K562 (cell line): ENCODE measurements at regions not wholly inside any gene's neighbourhood (a gene's known extent, or its start where the extent isn't known, plus 50 kb on each side); places are given as distances from the start of the nearest gene placed in this dataset.

Experiments
- BDP1 ChIP-seq: IDR thresholded peaks from 3 replicates; pipeline ENCODE4 v1.6.1; 2011; ENCODE audit not compliant: insufficient read length, insufficient read depth
- EP300 ChIP-seq: IDR thresholded peaks from 2 replicates; pipeline ENCODE4 v1.6.1; 2012; ENCODE audit warnings: low read length, improper control_type of control experiment
- ERF ChIP-seq: fragments of 450-650 bp; formaldehyde crosslinking; IDR thresholded peaks from 2 replicates; pipeline ENCODE4 v1.4.0; 2020; ENCODE audit warnings: mild to moderate bottlenecking, mixed read lengths
- GABPA ChIP-seq: fragments of 200-800 bp; sonication (Bioruptor generic); conservative IDR thresholded peaks from 2 replicates; pipeline ENCODE4 v1.6.1; 2016; ENCODE audit warnings: low read depth, missing genetic modification characterization, missing compliant biosample characterization
- NFRKB ChIP-seq: fragments of 450-650 bp; IDR thresholded peaks from 2 replicates; pipeline ENCODE4 v1.6.1; 2016; ENCODE audit warnings: low read depth
- ZEB2 ChIP-seq: fragments of 450-650 bp; IDR thresholded peaks from 2 replicates; pipeline ENCODE4 v1.6.1; 2016
- ZNF717 ChIP-seq: fragments of 250-450 bp; sonication (Bioruptor Pico); IDR thresholded peaks from 2 replicates; pipeline ENCODE4 v1.5.0; 2021
- TF ChIP-seq, protein P1 (sequence below): sonication (generic); formaldehyde crosslinking; IDR thresholded peaks from 2 replicates; pipeline ENCODE4 v1.9.0; 2022; ENCODE audit warnings: mild to moderate bottlenecking, missing genetic modification reagents
- TF ChIP-seq, protein P2 (sequence below), 3 experiments: IDR thresholded peaks in 2 of 3; conservative IDR thresholded peaks in 1 of 3; 2 replicates each; pipeline ENCODE4 v1.5.1; 2011 to 2012; ENCODE audit warnings: low read length in 3 of 3, mild to moderate bottlenecking in 3 of 3, control low read depth in 2 of 3, improper control_type of control experiment in 1 of 3, inconsistent platforms in 1 of 3, low read depth in 1 of 3, mixed read lengths in 1 of 3, moderate library complexity in 1 of 3; ENCODE audit not compliant: insufficient read depth in 2 of 3
- TF ChIP-seq, protein P3 (sequence below), 2 experiments: fragments of 450-650 bp; formaldehyde crosslinking in 1 of 2; IDR thresholded peaks; 2 replicates each; pipeline versions ENCODE4 v1.4.0 to v1.6.1; 2014 to 2020; ENCODE audit warnings: mild to moderate bottlenecking in 2 of 2, borderline replicate concordance in 1 of 2, low read depth in 1 of 2
- TF ChIP-seq, protein P4 (sequence below): fragments of 450-650 bp; IDR thresholded peaks from 2 replicates; pipeline ENCODE4 v1.7.0; 2016; ENCODE audit warnings: borderline replicate concordance
- TF ChIP-seq, protein P5 (sequence below): fragments of 250-450 bp; sonication (Bioruptor Pico); IDR thresholded peaks from 2 replicates; pipeline ENCODE4 v1.4.0; 2020; ENCODE audit warnings: mild to moderate bottlenecking, moderate library complexity

DNA sequence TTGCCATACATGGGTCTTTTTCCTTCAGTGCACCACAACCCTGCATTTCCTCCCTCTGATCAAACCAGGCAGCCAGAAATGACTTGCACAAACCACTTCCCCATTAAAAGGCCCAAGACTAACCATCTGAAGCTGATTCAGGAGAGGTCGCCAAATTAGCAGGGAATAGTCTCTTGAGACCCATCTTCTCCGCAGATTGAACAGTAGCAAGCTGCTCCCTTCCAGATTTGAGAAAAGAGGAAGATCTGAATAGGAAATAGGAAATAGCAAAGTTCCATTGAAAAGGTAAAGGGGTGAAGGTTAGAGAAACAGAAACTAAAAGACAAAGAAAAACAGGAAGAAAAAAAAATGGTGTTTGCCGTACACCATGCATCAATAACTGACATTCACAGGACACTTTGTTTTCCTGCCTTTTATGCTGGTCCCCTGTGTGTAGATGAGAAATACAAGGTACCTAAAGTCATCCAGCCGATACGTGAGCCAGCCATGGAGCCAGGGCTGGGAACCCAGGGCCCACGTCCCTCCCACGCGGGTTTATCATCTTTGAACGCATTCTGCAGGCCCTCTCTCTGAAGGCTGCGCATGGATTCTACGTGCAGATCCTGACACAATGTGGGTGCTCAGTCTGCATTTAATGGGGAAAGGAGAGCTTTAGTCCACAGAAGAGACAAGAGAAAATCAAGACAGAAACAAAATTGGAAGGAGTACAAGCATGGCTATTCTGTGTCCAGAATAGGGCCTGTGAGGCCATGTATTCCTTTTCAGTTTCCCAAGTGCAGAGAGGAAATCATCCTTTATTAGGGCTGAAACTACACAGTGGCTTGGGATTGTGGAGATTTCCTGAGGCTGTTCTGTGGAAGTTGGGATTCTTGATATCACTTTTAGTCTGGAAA lies 268.4 kb upstream of the NPVF start (continued):
- TF ChIP-seq GABPA: no peak
- TF ChIP-seq ZEB2: no peak
- TF ChIP-seq BDP1: no peak
- TF ChIP-seq NFRKB: 0 out of 2 replicates have a peak, but pooled peaks have one; percentile 63
- TF ChIP-seq, protein P1, sequence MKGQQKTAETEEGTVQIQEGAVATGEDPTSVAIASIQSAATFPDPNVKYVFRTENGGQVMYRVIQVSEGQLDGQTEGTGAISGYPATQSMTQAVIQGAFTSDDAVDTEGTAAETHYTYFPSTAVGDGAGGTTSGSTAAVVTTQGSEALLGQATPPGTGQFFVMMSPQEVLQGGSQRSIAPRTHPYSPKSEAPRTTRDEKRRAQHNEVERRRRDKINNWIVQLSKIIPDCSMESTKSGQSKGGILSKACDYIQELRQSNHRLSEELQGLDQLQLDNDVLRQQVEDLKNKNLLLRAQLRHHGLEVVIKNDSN (CRISPR knock-in tag): no peak
- TF ChIP-seq, protein P2, sequence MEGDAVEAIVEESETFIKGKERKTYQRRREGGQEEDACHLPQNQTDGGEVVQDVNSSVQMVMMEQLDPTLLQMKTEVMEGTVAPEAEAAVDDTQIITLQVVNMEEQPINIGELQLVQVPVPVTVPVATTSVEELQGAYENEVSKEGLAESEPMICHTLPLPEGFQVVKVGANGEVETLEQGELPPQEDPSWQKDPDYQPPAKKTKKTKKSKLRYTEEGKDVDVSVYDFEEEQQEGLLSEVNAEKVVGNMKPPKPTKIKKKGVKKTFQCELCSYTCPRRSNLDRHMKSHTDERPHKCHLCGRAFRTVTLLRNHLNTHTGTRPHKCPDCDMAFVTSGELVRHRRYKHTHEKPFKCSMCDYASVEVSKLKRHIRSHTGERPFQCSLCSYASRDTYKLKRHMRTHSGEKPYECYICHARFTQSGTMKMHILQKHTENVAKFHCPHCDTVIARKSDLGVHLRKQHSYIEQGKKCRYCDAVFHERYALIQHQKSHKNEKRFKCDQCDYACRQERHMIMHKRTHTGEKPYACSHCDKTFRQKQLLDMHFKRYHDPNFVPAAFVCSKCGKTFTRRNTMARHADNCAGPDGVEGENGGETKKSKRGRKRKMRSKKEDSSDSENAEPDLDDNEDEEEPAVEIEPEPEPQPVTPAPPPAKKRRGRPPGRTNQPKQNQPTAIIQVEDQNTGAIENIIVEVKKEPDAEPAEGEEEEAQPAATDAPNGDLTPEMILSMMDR (IDR thresholded peaks at IDR 0.05 in 2 of 3, conservative IDR thresholded peaks at IDR 0.05 in 1 of 3; ENCODE audit: insufficient read depth in 2 of 3, low read depth in 1 of 3, low read length in 3 of 3): 0 out of 6 replicates have a peak, but pooled peaks of 1 of the 3 experiments have one; percentile 9
- no peak for TF ChIP-seq ZNF717 (CRISPR knock-in tag)
- TF ChIP-seq, protein P3, sequence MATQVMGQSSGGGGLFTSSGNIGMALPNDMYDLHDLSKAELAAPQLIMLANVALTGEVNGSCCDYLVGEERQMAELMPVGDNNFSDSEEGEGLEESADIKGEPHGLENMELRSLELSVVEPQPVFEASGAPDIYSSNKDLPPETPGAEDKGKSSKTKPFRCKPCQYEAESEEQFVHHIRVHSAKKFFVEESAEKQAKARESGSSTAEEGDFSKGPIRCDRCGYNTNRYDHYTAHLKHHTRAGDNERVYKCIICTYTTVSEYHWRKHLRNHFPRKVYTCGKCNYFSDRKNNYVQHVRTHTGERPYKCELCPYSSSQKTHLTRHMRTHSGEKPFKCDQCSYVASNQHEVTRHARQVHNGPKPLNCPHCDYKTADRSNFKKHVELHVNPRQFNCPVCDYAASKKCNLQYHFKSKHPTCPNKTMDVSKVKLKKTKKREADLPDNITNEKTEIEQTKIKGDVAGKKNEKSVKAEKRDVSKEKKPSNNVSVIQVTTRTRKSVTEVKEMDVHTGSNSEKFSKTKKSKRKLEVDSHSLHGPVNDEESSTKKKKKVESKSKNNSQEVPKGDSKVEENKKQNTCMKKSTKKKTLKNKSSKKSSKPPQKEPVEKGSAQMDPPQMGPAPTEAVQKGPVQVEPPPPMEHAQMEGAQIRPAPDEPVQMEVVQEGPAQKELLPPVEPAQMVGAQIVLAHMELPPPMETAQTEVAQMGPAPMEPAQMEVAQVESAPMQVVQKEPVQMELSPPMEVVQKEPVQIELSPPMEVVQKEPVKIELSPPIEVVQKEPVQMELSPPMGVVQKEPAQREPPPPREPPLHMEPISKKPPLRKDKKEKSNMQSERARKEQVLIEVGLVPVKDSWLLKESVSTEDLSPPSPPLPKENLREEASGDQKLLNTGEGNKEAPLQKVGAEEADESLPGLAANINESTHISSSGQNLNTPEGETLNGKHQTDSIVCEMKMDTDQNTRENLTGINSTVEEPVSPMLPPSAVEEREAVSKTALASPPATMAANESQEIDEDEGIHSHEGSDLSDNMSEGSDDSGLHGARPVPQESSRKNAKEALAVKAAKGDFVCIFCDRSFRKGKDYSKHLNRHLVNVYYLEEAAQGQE (IDR thresholded peaks at IDR 0.05; ENCODE audit: borderline replicate concordance): peak; percentile 38; the same call in 1 of the 2 replicates
- TF ChIP-seq, protein P3 (CRISPR knock-in tag; IDR thresholded peaks at IDR 0.05; ENCODE audit: low read depth): no peak
- TF ChIP-seq EP300: no peak
- no peak for TF ChIP-seq ERF (CRISPR knock-in tag)
- TF ChIP-seq, protein P4, sequence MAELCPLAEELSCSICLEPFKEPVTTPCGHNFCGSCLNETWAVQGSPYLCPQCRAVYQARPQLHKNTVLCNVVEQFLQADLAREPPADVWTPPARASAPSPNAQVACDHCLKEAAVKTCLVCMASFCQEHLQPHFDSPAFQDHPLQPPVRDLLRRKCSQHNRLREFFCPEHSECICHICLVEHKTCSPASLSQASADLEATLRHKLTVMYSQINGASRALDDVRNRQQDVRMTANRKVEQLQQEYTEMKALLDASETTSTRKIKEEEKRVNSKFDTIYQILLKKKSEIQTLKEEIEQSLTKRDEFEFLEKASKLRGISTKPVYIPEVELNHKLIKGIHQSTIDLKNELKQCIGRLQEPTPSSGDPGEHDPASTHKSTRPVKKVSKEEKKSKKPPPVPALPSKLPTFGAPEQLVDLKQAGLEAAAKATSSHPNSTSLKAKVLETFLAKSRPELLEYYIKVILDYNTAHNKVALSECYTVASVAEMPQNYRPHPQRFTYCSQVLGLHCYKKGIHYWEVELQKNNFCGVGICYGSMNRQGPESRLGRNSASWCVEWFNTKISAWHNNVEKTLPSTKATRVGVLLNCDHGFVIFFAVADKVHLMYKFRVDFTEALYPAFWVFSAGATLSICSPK: no peak
- TF ChIP-seq, protein P5, sequence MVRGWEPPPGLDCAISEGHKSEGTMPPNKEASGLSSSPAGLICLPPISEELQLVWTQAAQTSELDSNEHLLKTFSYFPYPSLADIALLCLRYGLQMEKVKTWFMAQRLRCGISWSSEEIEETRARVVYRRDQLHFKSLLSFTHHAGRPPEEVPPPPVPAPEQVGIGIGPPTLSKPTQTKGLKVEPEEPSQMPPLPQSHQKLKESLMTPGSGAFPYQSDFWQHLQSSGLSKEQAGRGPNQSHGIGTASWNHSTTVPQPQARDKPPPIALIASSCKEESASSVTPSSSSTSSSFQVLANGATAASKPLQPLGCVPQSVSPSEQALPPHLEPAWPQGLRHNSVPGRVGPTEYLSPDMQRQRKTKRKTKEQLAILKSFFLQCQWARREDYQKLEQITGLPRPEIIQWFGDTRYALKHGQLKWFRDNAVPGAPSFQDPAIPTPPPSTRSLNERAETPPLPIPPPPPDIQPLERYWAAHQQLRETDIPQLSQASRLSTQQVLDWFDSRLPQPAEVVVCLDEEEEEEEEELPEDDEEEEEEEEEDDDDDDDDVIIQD (CRISPR knock-in tag): no peak
